ELR (cell line): ENCODE measurements at regions not wholly inside any gene's neighbourhood (a gene's known extent, or its start where the extent isn't known, plus 50 kb on each side); places are given as distances from the start of the nearest gene placed in this dataset.
"Not testable (repeated sequence)": the region's sequence is repeated elsewhere in the genome, so short reads cannot be mapped to it uniquely, and the experiment has no call there.

Experiments used
- DNase-seq: peaks from one replicate; pipeline ENCODE4 v3.0.0-alpha.2; 2015; ENCODE audit warnings: low read depth

- no peak for DNase-seq
These were observed 83.5 kb upstream of the CCL21 start for GRCh38 chr9:34793428-34793827.

GRCh38 chr9:34783951-34784487, 74.1 kb upstream of the CCL21 start:
- no peak for DNase-seq

- no peak for DNase-seq
These were observed 72.4 kb upstream of the CCL21 start for GRCh38 chr9:34782372-34782771.

GRCh38 chr9:34777666-34778065, 67.7 kb upstream of the CCL21 start:
- no peak for DNase-seq

- no peak for DNase-seq
These were observed 64.0 kb upstream of the CCL21 start for GRCh38 chr9:34773955-34774354.

DNA sequence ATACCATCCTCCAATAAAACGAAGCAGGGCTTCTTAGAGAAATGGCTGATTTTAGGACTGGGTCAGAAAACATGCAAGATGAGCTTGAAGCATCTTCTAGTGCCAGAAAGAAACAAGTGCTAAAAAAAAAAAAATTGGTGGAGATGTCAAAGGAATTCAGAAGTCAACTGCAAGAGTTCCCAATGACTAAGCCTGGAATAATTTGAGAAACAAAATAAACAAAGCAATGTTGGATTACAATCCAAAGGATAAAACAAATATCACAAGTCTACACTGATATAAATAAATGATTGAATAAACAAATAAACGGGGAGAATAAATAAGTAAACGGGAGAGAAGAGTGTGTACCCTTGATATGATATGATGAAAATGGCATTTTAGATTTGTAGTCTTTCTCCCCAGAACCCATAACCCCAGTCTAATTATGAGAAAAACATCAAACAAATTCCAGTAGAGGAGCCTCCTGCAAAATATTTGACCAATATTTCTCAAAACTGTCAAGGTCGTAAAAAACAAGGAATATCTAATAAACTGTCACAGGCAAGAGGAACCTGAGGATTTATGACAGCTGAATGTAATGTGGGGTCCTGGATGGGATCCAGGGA, 63.5 kb upstream of the CCL21 start:
- peak; percentile 2 for DNase-seq

DNA sequence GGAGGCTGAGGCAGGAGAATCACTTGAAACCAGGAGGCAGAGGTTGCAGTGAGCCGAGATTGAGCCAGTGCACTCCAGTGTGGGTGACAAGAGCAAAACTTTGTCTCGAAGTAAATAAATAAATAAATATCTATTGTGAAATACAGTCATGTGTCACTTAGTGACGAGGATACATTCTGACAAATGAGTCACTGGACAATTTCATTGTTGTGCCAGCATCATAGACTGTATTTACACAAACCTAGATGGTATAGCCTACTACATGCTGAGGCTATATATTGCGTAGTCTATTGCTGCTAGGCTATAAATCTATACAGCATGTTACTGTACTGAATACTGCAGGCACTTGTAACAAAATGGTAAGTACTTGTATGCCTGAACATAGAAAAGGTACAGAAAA, 61.1 kb upstream of the CCL21 start:
- DNase-seq = peak; percentile 38

DNA sequence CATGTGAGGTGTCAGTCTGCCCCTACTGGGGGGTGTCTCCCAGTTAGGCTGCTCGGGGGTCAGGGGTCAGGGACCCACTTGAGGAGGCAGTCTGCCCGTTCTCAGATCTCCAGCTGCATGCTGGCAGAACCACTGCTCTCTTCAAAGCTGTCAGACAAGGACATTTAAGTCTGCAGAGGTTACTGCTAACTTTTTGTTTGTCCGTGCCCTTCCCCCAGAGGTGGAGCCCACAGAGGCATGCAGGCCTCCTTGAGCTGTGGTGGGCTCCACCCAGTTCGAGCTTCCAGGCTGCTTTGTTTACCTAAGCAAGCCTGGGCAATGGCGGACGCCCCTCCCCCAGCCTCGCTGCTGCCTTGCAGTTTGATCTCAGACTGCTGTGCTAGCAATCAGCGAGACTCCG, 57.2 kb upstream of the CCL21 start:
- DNase-seq = not testable (repeated sequence)

DNA sequence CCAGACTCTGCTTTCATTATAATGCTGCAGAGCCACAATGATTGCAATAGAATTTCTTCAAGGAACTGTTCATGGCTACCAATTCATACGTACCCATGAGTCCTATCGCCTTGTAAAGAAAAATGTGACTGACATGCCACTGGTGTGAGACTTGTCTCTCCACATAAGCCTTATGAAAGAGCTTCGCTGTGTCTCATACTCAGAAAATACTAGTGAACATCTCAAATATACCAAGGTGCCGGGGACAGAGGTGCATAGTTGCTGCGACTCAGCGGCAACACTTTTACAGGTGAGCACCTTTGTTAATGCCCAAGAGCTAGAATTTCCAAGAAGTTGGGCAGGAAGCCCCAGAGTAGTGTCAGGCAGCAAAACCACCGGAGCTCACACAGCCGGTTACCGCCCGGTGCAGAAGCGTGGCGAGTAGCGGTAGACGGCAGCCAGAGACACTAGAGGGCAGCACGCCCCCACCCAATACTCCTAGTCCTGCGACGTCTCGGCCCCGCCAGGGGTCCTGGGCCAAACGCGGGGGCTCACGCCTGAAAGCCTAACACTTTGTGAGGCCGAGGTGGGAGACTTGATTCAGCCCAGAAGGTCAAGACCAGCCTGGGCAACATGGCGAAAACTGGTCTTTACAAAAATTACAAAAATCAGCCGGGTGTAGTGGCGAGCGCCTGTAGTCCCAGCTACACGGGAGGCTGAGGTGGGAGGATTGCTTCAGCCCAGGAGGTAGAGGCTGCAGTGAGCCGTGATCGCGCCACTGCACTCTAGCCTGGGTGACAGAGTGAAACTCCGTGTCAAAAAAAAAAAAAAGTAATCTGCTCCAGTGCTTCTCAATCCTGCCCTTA, 50.5 kb upstream of the CCL21 start:
- peak; percentile 47 for DNase-seq
